Effector memory CD8-positive, alpha-beta T cell (primary cell): ENCODE measurements at regions not wholly inside any gene's neighbourhood (a gene's known extent, or its start where the extent isn't known, plus 50 kb on each side); places are given as distances from the start of the nearest gene placed in this dataset.

Experiments
- ATAC-seq: fragments of 150-1000 bp; cut with Tn5 transposase; replicated peaks from 2 replicates; pipeline ENCODE4 v1.10.0; 2021; ENCODE audit warnings: mild to moderate bottlenecking, moderate library complexity
- DNase-seq, 3 experiments: peaks; one replicate each; pipeline ENCODE4 v3.0.0; 2021
- H3K27ac Mint-ChIP-seq, 2 donors: one replicate each; pipeline ENCODE4 v1.8.0; 2022; ENCODE audit warnings: mild to moderate bottlenecking in 2 of 2, mixed read lengths in 2 of 2, moderate library complexity in 2 of 2
- H3K27me3 Mint-ChIP-seq, 2 donors: one replicate each; pipeline ENCODE4 v1.8.0; 2022; ENCODE audit warnings: mixed read lengths in 2 of 2
- H3K36me3 Mint-ChIP-seq: one replicate; pipeline ENCODE4 v1.8.0; 2022; ENCODE audit warnings: mild to moderate bottlenecking, moderate library complexity, mixed read lengths; ENCODE audit not compliant: insufficient read depth
- H3K4me1 Mint-ChIP-seq, 2 donors: one replicate each; pipeline ENCODE4 v1.8.0; 2022; ENCODE audit warnings: low read depth in 2 of 2, mixed read lengths in 2 of 2
- H3K4me3 Mint-ChIP-seq, 2 donors: one replicate each; pipeline ENCODE4 v1.8.0; 2022; ENCODE audit warnings: mild to moderate bottlenecking in 2 of 2, mixed read lengths in 2 of 2, moderate library complexity in 2 of 2
- H3K9me3 Mint-ChIP-seq, 2 donors: one replicate each; pipeline ENCODE4 v1.8.0; 2022; ENCODE audit warnings: mixed read lengths in 2 of 2

DNA sequence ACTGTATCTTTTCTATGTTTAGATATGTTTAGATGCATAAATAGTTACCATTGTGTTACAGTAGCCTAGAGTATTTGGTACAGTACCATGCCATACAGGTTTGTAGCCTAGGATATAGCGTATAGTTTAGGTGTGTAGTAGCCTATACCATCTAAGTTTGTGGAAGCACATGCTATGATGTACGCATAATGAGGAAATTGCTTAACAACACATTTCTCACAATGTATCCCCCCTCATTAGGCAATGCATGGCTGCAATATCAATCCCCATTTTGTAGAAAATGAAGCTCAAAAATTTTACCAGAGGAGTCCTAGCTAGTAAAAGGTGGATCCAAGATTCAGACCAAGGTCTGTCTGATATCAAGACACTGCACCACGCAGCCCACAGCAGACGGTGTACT is 376.4 kb upstream of the NFE2L3 start:
- Mint-ChIP-seq H3K4me1 (no peaks in the 10 kb centered on the region), H3K27ac (no peak overlapping the region), H3K9me3 (peaks cover 0 to 2% of the 10 kb centered on the region in 2 donors), H3K36me3 (no peaks in the 10 kb centered on the region), H3K27me3 (peaks cover 11 to 27% of the 10 kb centered on the region in 2 donors), H3K4me3 (no peak overlapping the region)
- ATAC-seq (no peak), DNase-seq (no peak)

DNA sequence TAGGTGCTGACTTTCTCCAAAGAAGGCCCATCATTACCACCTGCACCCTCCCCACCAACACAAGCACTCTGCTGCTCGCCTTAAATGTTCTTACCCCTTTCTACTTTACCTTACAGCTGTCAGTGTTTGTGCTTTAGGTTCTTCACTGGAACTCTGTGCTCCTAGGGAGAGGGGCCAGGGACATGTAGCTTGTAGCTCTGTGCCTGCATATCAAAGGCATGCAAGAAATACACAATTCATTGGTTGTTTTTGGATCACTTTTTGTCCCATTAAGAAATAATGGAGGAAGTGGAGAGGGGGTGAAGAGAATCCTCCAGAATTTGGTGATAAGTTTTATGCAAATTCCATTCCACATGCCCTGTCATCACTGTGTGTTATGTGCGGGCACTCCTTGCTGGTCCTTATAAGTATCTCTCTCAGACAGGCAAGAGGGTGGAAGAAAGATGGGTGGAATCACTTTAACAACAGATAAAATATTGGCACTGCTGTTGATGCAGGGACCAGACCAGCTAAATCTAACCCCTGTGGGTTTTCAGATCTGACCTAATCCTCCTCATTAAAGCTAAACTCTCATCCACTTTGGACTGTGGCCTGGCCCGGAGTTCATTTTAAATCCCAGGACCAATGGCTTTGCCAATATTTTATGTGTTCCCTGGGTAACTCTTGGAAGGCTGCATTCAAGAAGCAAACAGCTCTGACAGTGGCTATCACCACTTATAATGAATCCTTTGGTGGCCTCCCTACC is 375.8 kb upstream of the NFE2L3 start:
- DNase-seq = no peak
- Mint-ChIP-seq H3K9me3 (peaks cover 0 to 2% of the 10 kb centered on the region in 2 donors), H3K4me3 (no peak overlapping the region), H3K36me3 (no peaks in the 10 kb centered on the region), H3K4me1 (no peaks in the 10 kb centered on the region), H3K27ac (no peak overlapping the region), H3K27me3 (peaks cover 11 to 32% of the 10 kb centered on the region in 2 donors)
- no peak for ATAC-seq

DNA sequence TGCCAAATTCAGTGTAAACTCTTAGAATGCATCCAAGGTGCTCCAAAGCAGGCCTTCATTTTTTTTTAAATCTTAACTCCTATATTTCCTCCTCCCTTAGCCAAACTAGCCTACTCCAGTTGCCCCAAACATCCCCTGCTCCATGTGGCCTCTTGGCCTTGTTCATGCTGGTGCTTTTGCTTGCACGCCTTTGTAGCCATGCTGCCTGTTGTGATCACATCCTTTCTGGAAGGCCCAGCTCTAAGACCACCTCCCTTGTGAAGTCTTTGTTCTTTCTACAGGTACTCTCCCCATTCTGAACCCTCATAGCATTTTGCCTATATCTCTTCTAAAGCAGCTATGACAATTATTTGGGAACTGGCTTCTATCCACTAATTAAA is 375.3 kb upstream of the NFE2L3 start:
- Mint-ChIP-seq H3K9me3 (peaks cover 0 to 2% of the 10 kb centered on the region in 2 donors), H3K4me3 (no peak overlapping the region), H3K36me3 (no peaks in the 10 kb centered on the region), H3K27ac (no peak overlapping the region), H3K27me3 (peaks cover 11 to 32% of the 10 kb centered on the region in 2 donors), H3K4me1 (no peaks in the 10 kb centered on the region)
- DNase-seq (no peak), ATAC-seq (no peak)

- DNase-seq = no peak
- H3K36me3 Mint-ChIP-seq = no peaks in the 10 kb centered on the region
- ATAC-seq = no peak
- peaks cover 0 to 2% of the 10 kb centered on the region in 2 donors for H3K9me3 Mint-ChIP-seq
- no peak overlapping the region for H3K4me3 Mint-ChIP-seq
- no peaks in the 10 kb centered on the region for H3K4me1 Mint-ChIP-seq
- no peak overlapping the region for H3K27ac Mint-ChIP-seq
- peaks cover 8 to 32% of the 10 kb centered on the region in 2 donors for H3K27me3 Mint-ChIP-seq
These were observed 373.9 kb upstream of the NFE2L3 start for GRCh38 chr7:25777969-25778708.

GRCh38 chr7:25779002-25779546 is 372.9 kb upstream of the NFE2L3 start:
- no peak overlapping the region for H3K27ac Mint-ChIP-seq
- ATAC-seq (no peak), DNase-seq (no peak)
- H3K9me3 Mint-ChIP-seq = peaks cover 0 to 2% of the 10 kb centered on the region in 2 donors
- H3K4me3 Mint-ChIP-seq = no peak overlapping the region
- peaks cover 5 to 29% of the 10 kb centered on the region in 2 donors for H3K27me3 Mint-ChIP-seq
- H3K36me3 Mint-ChIP-seq = no peaks in the 10 kb centered on the region
- no peaks in the 10 kb centered on the region for H3K4me1 Mint-ChIP-seq

GRCh38 chr7:25780904-25781303 is 371.1 kb upstream of the NFE2L3 start:
- DNase-seq (no peak), ATAC-seq (no peak)
- Mint-ChIP-seq H3K27me3 (peaks cover 13 to 36% of the 10 kb centered on the region in 2 donors), H3K9me3 (peaks cover 2 to 5% of the 10 kb centered on the region in 2 donors), H3K4me1 (no peaks in the 10 kb centered on the region), H3K4me3 (no peak overlapping the region), H3K27ac (no peak overlapping the region), H3K36me3 (no peaks in the 10 kb centered on the region)

GRCh38 chr7:25781704-25782103 is 370.3 kb upstream of the NFE2L3 start:
- Mint-ChIP-seq H3K27ac (no peak overlapping the region), H3K4me3 (no peak overlapping the region), H3K4me1 (no peaks in the 10 kb centered on the region), H3K36me3 (no peaks in the 10 kb centered on the region), H3K27me3 (peaks cover 11 to 32% of the 10 kb centered on the region in 2 donors), H3K9me3 (peaks cover 2 to 5% of the 10 kb centered on the region in 2 donors)
- DNase-seq (no peak), ATAC-seq (no peak)

- DNase-seq = no peak
- no peak for ATAC-seq
- peaks cover 8 to 45% of the 10 kb centered on the region in 2 donors for H3K27me3 Mint-ChIP-seq
- no peaks in the 10 kb centered on the region for H3K36me3 Mint-ChIP-seq
- no peaks in the 10 kb centered on the region for H3K4me1 Mint-ChIP-seq
- H3K9me3 Mint-ChIP-seq = peaks cover 0 to 5% of the 10 kb centered on the region in 2 donors
- no peak overlapping the region for H3K27ac Mint-ChIP-seq
- H3K4me3 Mint-ChIP-seq = no peak overlapping the region
These were observed 365.1 kb upstream of the NFE2L3 start for GRCh38 chr7:25786936-25787335.

- Mint-ChIP-seq H3K27ac (no peak overlapping the region), H3K27me3 (peaks cover 8 to 47% of the 10 kb centered on the region in 2 donors), H3K36me3 (no peaks in the 10 kb centered on the region), H3K9me3 (peaks cover 0 to 5% of the 10 kb centered on the region in 2 donors), H3K4me1 (no peaks in the 10 kb centered on the region), H3K4me3 (no peak overlapping the region)
- DNase-seq (no peak), ATAC-seq (no peak)
These were observed 364.7 kb upstream of the NFE2L3 start for GRCh38 chr7:25787336-25787735.

DNA sequence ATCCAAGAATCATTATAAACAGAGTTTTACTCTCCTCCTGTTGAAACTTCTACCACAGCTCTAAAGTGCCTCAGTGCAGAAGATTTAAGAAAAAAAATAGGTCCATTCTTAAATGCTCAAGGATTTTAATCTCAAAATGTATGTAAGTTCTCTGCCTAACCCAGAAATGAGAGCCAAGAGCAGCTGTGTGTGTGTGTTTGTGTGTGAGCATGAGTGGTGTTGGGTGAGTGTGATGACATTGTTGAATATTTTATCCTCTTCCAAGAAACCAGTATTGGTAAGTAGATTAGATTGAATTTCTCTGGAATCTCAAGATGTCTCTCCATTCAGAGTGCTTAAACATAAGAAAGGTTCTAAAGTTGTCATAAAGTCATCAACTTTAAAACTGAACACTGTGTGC is 363.6 kb upstream of the NFE2L3 start:
- H3K36me3 Mint-ChIP-seq = no peaks in the 10 kb centered on the region
- no peak overlapping the region for H3K27ac Mint-ChIP-seq
- no peak for DNase-seq
- no peak for ATAC-seq
- no peak overlapping the region for H3K4me3 Mint-ChIP-seq
- no peaks in the 10 kb centered on the region for H3K4me1 Mint-ChIP-seq
- peaks cover 0 to 5% of the 10 kb centered on the region in 2 donors for H3K9me3 Mint-ChIP-seq
- peaks cover 17 to 57% of the 10 kb centered on the region in 2 donors for H3K27me3 Mint-ChIP-seq

DNA sequence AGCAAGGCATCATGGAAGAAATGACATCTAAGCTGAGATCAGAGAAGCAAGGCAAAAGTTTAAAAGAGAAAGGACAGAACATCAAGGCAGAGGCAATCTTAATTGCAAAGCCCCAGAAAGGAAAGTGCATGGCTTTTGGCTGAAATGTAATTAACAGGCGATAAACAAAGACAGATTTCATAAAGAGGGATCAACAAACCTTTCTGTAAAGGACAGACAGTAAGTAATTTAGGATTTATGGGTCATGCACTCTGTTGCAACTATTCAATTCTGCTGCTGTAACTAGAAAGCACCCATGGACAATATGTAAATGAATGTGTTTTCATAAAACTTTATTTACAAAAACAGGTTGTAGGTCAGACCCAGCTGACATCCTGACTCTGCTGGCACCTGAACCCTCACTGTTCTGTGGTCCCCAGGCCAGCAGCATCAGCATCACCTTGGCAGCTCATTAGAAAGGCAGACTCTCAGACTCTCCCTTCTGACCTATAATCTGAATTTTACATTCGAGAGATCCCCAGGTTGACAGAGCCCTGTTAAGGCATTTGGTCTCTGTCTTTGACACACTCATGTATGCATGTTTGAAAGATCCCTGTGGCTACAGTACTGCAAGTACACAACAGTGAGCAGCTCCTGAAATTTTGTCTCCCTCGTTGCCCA is 362.9 kb upstream of the NFE2L3 start:
- peaks cover 21 to 60% of the 10 kb centered on the region in 2 donors for H3K27me3 Mint-ChIP-seq
- no peaks in the 10 kb centered on the region for H3K4me1 Mint-ChIP-seq

GRCh38 chr7:25789701-25790640 is 362.0 kb upstream of the NFE2L3 start:
- no peaks in the 10 kb centered on the region for H3K4me1 Mint-ChIP-seq
- ATAC-seq (no peak), DNase-seq (no peak)
- no peaks in the 10 kb centered on the region for H3K36me3 Mint-ChIP-seq
- peaks cover 30 to 60% of the 10 kb centered on the region in 2 donors for H3K27me3 Mint-ChIP-seq
- H3K9me3 Mint-ChIP-seq = peaks cover 0 to 5% of the 10 kb centered on the region in 2 donors
- H3K4me3 Mint-ChIP-seq = no peak overlapping the region
- no peak overlapping the region for H3K27ac Mint-ChIP-seq

More for the DNA sequence above, 362.9 kb upstream of the NFE2L3 start:
- Mint-ChIP-seq H3K27ac (no peak overlapping the region), H3K4me3 (no peak overlapping the region), H3K9me3 (peaks cover 0 to 5% of the 10 kb centered on the region in 2 donors), H3K36me3 (no peaks in the 10 kb centered on the region)
- ATAC-seq (no peak), DNase-seq (no peak)
